HCT116 (cell line): ENCODE measurements at regions not wholly inside any gene's neighbourhood (a gene's known extent, or its start where the extent isn't known, plus 50 kb on each side); places are given as distances from the start of the nearest gene placed in this dataset.

Experiments used
- ATAC-seq: fragments of 200-7000 bp; cut with Tn5 transposase; 2 replicates; pipeline ENCODE4 v1.9.1; 2020; ENCODE audit warnings: mild to moderate bottlenecking, moderate library complexity
- BruUV-seq: library from RNA; stranded (reverse); fragments of 400-500 nt; replicated peaks from 2 replicates; lab custom pipeline; 2021; lab: Mats Ljungman, UMichigan
- CTCF ChIA-PET: fragments of 300-600 bp; sonication (Branson Sonifier 250); formaldehyde crosslinking; loops from one replicate; lab custom pipeline; 2021; ENCODE audit warnings: antibody characterized with exemption; lab: Charles Lee
- POLR2A ChIA-PET: fragments of 300-600, 350-600 bp; sonication (Branson Sonifier 250); formaldehyde crosslinking; loops from one replicate; lab custom pipeline; 2021; ENCODE audit warnings: antibody characterized with exemption; lab: Charles Lee
- RAD21 ChIA-PET, 2 experiments: fragments of 300-600 bp; sonication (Branson Sonifier 250); formaldehyde crosslinking; loops; one replicate each; lab custom pipeline; 2023; ENCODE audit warnings: low total read pairs in 2 of 2; ENCODE audit not compliant: uncharacterized antibody in 2 of 2, unreplicated experiment in 2 of 2, low non-redundant PET in 1 of 2; lab: Charles Lee
- DNase-seq: peaks from one replicate; pipeline ENCODE4 v3.0.0-alpha.2; 2010; ENCODE audit warnings: low read depth, low spot score
- H2AFZ ChIP-seq: fragments of 200-600 bp; shearing (Covaris generic), sonication (generic); 2 replicates; pipeline ENCODE4 v1.6.1; 2017; ENCODE audit warnings: low read depth, mixed run types, mixed read lengths, antibody characterized with exemption, low read length; ENCODE audit not compliant: poor library complexity, severe bottlenecking
- H3K27ac ChIP-seq: 2 replicates; pipeline ENCODE4 v1.5.1; 2012; ENCODE audit warnings: low read depth, low read length
- H3K27me3 ChIP-seq: fragments of 200-600 bp; sonication (generic); 2 replicates; pipeline ENCODE4 v1.6.1; 2016; ENCODE audit warnings: mixed run types, low read length, mixed read lengths; ENCODE audit not compliant: insufficient read depth
- H3K36me3 ChIP-seq, 2 experiments: fragments of 200-500 bp in 1 of 2; fragments of 200-600 bp in 1 of 2; sonication (Bioruptor generic) in 1 of 2; sonication (generic) in 1 of 2; 2 replicates each; pipeline versions ENCODE4 v1.5.1 to v1.6.1; 2014 to 2016; ENCODE audit warnings: low read length in 2 of 2, inconsistent platforms in 1 of 2, mixed read lengths in 1 of 2, mixed run types in 1 of 2; ENCODE audit not compliant: insufficient read depth in 2 of 2, control insufficient read depth in 1 of 2
- H3K4me1 ChIP-seq, 2 experiments: fragments of 200-600 bp in 1 of 2; sonication (generic) in 1 of 2; 2 replicates each; pipeline versions ENCODE4 v1.5.1 to v1.6.1; 2012 to 2017; ENCODE audit warnings: low read length in 2 of 2, inconsistent platforms in 1 of 2, mild to moderate bottlenecking in 1 of 2, mixed read lengths in 1 of 2, mixed run types in 1 of 2, moderate library complexity in 1 of 2; ENCODE audit not compliant: insufficient read depth in 2 of 2, control insufficient read depth in 1 of 2
- H3K4me2 ChIP-seq: fragments of 200-600 bp; sonication (generic); 2 replicates; pipeline ENCODE4 v1.6.1; 2017; ENCODE audit warnings: mixed run types, low read length, mixed read lengths
- H3K4me3 ChIP-seq, 2 experiments: fragments of 200-600 bp in 1 of 2; sonication (generic) in 1 of 2; replicated peaks in 1 of 2; 2 replicates each; pipeline ENCODE4 v1.5.1; 2011 to 2016; ENCODE audit warnings: low read length in 2 of 2, control low read depth in 1 of 2, low read depth in 1 of 2, mild to moderate bottlenecking in 1 of 2, mixed read lengths in 1 of 2, mixed run types in 1 of 2
- H3K79me2 ChIP-seq: fragments of 200-600 bp; sonication (generic); 2 replicates; pipeline ENCODE4 v1.6.1; 2017; ENCODE audit warnings: mild to moderate bottlenecking, mixed run types, low read length, moderate library complexity, mixed read lengths; ENCODE audit not compliant: insufficient read depth
- H3K9ac ChIP-seq: fragments of 200-600 bp; sonication (generic); 2 replicates; pipeline ENCODE4 v1.6.1; 2016; ENCODE audit warnings: low read length, mixed read lengths
- H3K9me2 ChIP-seq: fragments of 200-600 bp; sonication (generic), shearing (Covaris generic); 2 replicates; pipeline ENCODE4 v1.6.1; 2017; ENCODE audit warnings: mixed run types, mild to moderate bottlenecking, moderate library complexity; ENCODE audit not compliant: insufficient read depth
- H3K9me3 ChIP-seq, 2 experiments: fragments of 200-500 bp in 1 of 2; fragments of 200-600 bp in 1 of 2; sonication (Bioruptor generic) in 1 of 2; sonication (generic) in 1 of 2; 2 replicates each; pipeline ENCODE4 v1.6.1; 2014 to 2017; ENCODE audit warnings: low read length in 2 of 2, mixed read lengths in 2 of 2, inconsistent platforms in 1 of 2, low read depth in 1 of 2, mild to moderate bottlenecking in 1 of 2, mixed run types in 1 of 2, moderate library complexity in 1 of 2; ENCODE audit not compliant: control insufficient read depth in 1 of 2, insufficient read depth in 1 of 2
- H4K20me1 ChIP-seq: fragments of 200-600 bp; sonication (generic), shearing (Covaris generic); 2 replicates; pipeline ENCODE4 v1.6.1; 2017; ENCODE audit warnings: mixed run types, mild to moderate bottlenecking, moderate library complexity; ENCODE audit not compliant: insufficient read depth
- CBX3 ChIP-seq: IDR thresholded peaks from 2 replicates; pipeline ENCODE4 v1.6.1; 2012; ENCODE audit warnings: low read depth
- CEBPB ChIP-seq: IDR thresholded peaks from 2 replicates; pipeline ENCODE4 v1.6.1; 2012; ENCODE audit warnings: low read depth
- EGR1 ChIP-seq: IDR thresholded peaks from 2 replicates; pipeline ENCODE4 v1.6.1; 2012; ENCODE audit warnings: low read depth
- EZH2phosphoT487 ChIP-seq: fragments of 200-600 bp; IDR thresholded peaks from 2 replicates; pipeline ENCODE4 v1.6.1; 2018; ENCODE audit warnings: antibody characterized with exemption, borderline replicate concordance
- FOSL1 ChIP-seq: IDR thresholded peaks from 2 replicates; pipeline ENCODE4 v1.6.1; 2012; ENCODE audit warnings: low read depth
- JUND ChIP-seq: IDR thresholded peaks from 2 replicates; pipeline ENCODE4 v1.6.1; 2012
- MAX ChIP-seq: IDR thresholded peaks from 2 replicates; pipeline ENCODE4 v1.6.1; 2012
- POLR2A ChIP-seq: IDR thresholded peaks from 2 replicates; pipeline ENCODE4 v1.7.0; 2011; ENCODE audit warnings: borderline replicate concordance; ENCODE audit not compliant: insufficient read depth, insufficient read length; ENCODE audit errors: extremely low read depth
- RAD21 ChIP-seq: IDR thresholded peaks from 2 replicates; pipeline ENCODE4 v1.6.1; 2012; ENCODE audit warnings: low read depth, mild to moderate bottlenecking
- REST ChIP-seq: IDR thresholded peaks from 2 replicates; pipeline ENCODE4 v1.6.1; 2012; ENCODE audit warnings: low read depth
- SIN3A ChIP-seq: IDR thresholded peaks from 2 replicates; pipeline ENCODE4 v1.6.1; 2012; ENCODE audit warnings: low read depth
- SP1 ChIP-seq: IDR thresholded peaks from 2 replicates; pipeline ENCODE4 v1.6.1; 2012; ENCODE audit warnings: low read depth
- TCF7L2 ChIP-seq: IDR thresholded peaks from 2 replicates; pipeline ENCODE4 v1.7.0; 2011; ENCODE audit warnings: borderline replicate concordance, inconsistent platforms; ENCODE audit not compliant: insufficient read depth, insufficient read length; ENCODE audit errors: extremely low read depth
- ZFX ChIP-seq: fragments of 450-650 bp; IDR thresholded peaks from 2 replicates; pipeline ENCODE4 v1.6.1; 2017
- intact Hi-C: fragments of 100-400 bp; cut with micrococcal nuclease; formaldehyde crosslinking; loops from 2 replicates; pipeline ENCODE4 v1.10.0; 2022

GRCh38 chr4:137632842-137633241 is 100.5 kb upstream of the PCDH18 start:
- H3K9me2 ChIP-seq, result no peaks in the 10 kb centered on the region; the same call in 1 of the 2 replicates
- intact Hi-C loops, result no loop called here
- no peak overlapping the region for H3K4me3 ChIP-seq
- H3K27me3 ChIP-seq, result no peaks in the 10 kb centered on the region
- no peaks in the 10 kb centered on the region for H3K79me2 ChIP-seq
- no TSS peak for BruUV-seq
- no peak overlapping the region for H2AFZ ChIP-seq
- no peaks in the 10 kb centered on the region for H3K9me3 ChIP-seq
- no peak for TF ChIP-seq EGR1
- TF ChIP-seq FOSL1, result no peak
- no peak for TF ChIP-seq TCF7L2
- no peak for TF ChIP-seq RAD21
- no peak for TF ChIP-seq CEBPB
- no peak for TF ChIP-seq CBX3
- no peak for TF ChIP-seq ZFX
- no peak for TF ChIP-seq EZH2phosphoT487
- TF ChIP-seq MAX, result no peak
- no peak for TF ChIP-seq REST
- TF ChIP-seq JUND, result no peak
- TF ChIP-seq SIN3A, result no peak
- no peak for TF ChIP-seq POLR2A
- no peak for TF ChIP-seq SP1
- no peak for ATAC-seq
- RAD21 ChIA-PET, result no interaction called here
- POLR2A ChIA-PET, result no interaction called here
- no peaks in the 10 kb centered on the region for H3K4me1 ChIP-seq
- H3K36me3 ChIP-seq, result no peaks in the 10 kb centered on the region
- no peak for DNase-seq
- no peak overlapping the region for H3K9ac ChIP-seq
- CTCF ChIA-PET, result no interaction called here
- H4K20me1 ChIP-seq, result no peaks in the 10 kb centered on the region
- no peak overlapping the region for H3K27ac ChIP-seq
- no peak overlapping the region for H3K4me2 ChIP-seq
